ENCODE measurements at regions not wholly inside any gene's neighbourhood (a gene's known extent, or its start where the extent isn't known, plus 50 kb on each side); places are given as distances from the start of the nearest gene placed in this dataset.

DNA sequence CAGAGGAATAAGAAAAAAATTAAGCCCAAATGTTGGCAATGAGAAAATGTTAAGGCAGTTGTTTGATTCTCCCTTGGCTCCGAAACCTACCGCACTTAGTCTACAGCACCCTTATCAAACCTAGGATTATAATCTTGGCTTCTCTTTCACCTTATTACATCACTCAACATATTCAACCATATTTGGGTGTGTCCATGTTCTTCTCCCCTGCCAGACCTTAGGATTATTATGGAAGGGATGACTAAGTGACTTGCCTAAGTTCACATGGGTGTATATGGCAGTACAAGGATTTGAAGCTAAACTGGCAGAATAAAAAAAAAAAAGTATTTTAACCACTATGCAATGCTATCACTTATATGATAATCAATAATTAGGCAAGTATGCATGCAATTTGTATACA is 76.4 kb downstream of the PLK2 start:
- TF ChIP-seq CTCF (IDR thresholded peaks at IDR 0.05), result no peak
- no peak for TF ChIP-seq POLR2A (IDR thresholded peaks at IDR 0.05)
- TF ChIP-seq POLR2AphosphoS5 (IDR thresholded peaks at IDR 0.05), result no peak
- TF ChIP-seq EP300 (IDR thresholded peaks at IDR 0.05), result no peak
